ENCODE measurements at regions not wholly inside any gene's neighbourhood (a gene's known extent, or its start where the extent isn't known, plus 50 kb on each side); places are given as distances from the start of the nearest gene placed in this dataset.

GRCh38 chr4:183763990-183764754, 105.1 kb downstream of the TRAPPC11 start:
- DNase-seq, result no peak

- DNase-seq, result no peak
Observed at GRCh38 chr4:183765251-183765911, 106.3 kb downstream of the TRAPPC11 start.

- DNase-seq, result no peak
Observed at GRCh38 chr4:183766140-183766539, 107.0 kb downstream of the TRAPPC11 start.

- no peak for DNase-seq
Observed at GRCh38 chr4:183770906-183771305, 111.8 kb downstream of the TRAPPC11 start.

GRCh38 chr4:183772361-183772760, 113.3 kb downstream of the TRAPPC11 start:
- no peak for DNase-seq

GRCh38 chr4:183773790-183774189, 114.7 kb downstream of the TRAPPC11 start:
- no peak for DNase-seq

- no peak for DNase-seq
Observed at GRCh38 chr4:183783306-183783705, 121.8 kb upstream of the STOX2 start.

GRCh38 chr4:183783991-183784553, 121.0 kb upstream of the STOX2 start:
- DNase-seq, result peak; percentile 77

GRCh38 chr4:183788308-183788905, 116.7 kb upstream of the STOX2 start:
- no peak for DNase-seq

GRCh38 chr4:183789657-183790056, 115.5 kb upstream of the STOX2 start:
- no peak for DNase-seq

- DNase-seq, result no peak
Observed at GRCh38 chr4:183790661-183791060, 114.4 kb upstream of the STOX2 start.

GRCh38 chr4:183797011-183797444, 108.1 kb upstream of the STOX2 start:
- no peak for DNase-seq

- peak; percentile 42 for DNase-seq
Observed at GRCh38 chr4:183797445-183798300, 107.4 kb upstream of the STOX2 start.

GRCh38 chr4:183798301-183799253, 106.5 kb upstream of the STOX2 start:
- no peak for DNase-seq

- no peak for DNase-seq
Observed at GRCh38 chr4:183801457-183802165, 103.5 kb upstream of the STOX2 start.

GRCh38 chr4:183806341-183806740, 98.8 kb upstream of the STOX2 start:
- no peak for DNase-seq

GRCh38 chr4:183807420-183808096, 97.5 kb upstream of the STOX2 start:
- DNase-seq, result no peak

GRCh38 chr4:183808097-183808456, 97.0 kb upstream of the STOX2 start:
- DNase-seq, result no peak

GRCh38 chr4:183812567-183812966, 92.5 kb upstream of the STOX2 start:
- DNase-seq, result no peak

- DNase-seq, result no peak
Observed at GRCh38 chr4:183814461-183814860, 90.6 kb upstream of the STOX2 start.
